22Rv1 (cell line): ENCODE measurements at regions not wholly inside any gene's neighbourhood (a gene's known extent, or its start where the extent isn't known, plus 50 kb on each side); places are given as distances from the start of the nearest gene placed in this dataset.

Source experiments
- ZFX ChIP-seq: fragments of 450-650 bp; IDR thresholded peaks from 2 replicates; pipeline ENCODE4 v1.6.1; 2017; ENCODE audit warnings: antibody characterized with exemption, borderline replicate concordance
- TF ChIP-seq, protein P1 (sequence below): fragments of 450-650 bp; IDR thresholded peaks from 2 replicates; pipeline ENCODE4 v1.5.1; 2017; ENCODE audit warnings: mild to moderate bottlenecking

DNA sequence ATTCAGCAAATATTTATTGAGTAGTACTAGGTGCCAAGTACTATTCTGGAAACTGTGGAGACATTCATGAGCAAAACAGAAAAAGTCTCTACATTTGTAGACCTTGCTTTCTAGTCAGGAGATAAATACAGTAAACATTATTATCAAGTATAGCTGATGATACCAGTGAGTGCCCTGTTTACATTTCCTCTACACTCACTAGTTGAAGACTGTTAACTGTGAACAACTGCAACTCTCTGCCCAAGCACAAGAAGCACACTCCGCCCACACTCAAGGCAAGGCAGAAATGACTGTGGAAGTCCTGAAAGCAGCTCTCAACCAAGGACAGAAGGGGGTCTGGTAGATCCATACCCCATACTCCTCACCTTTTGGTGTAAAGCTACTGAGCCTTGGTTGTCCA is 837.0 kb downstream of the DIAPH3 start:
- TF ChIP-seq, protein P1, sequence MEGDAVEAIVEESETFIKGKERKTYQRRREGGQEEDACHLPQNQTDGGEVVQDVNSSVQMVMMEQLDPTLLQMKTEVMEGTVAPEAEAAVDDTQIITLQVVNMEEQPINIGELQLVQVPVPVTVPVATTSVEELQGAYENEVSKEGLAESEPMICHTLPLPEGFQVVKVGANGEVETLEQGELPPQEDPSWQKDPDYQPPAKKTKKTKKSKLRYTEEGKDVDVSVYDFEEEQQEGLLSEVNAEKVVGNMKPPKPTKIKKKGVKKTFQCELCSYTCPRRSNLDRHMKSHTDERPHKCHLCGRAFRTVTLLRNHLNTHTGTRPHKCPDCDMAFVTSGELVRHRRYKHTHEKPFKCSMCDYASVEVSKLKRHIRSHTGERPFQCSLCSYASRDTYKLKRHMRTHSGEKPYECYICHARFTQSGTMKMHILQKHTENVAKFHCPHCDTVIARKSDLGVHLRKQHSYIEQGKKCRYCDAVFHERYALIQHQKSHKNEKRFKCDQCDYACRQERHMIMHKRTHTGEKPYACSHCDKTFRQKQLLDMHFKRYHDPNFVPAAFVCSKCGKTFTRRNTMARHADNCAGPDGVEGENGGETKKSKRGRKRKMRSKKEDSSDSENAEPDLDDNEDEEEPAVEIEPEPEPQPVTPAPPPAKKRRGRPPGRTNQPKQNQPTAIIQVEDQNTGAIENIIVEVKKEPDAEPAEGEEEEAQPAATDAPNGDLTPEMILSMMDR: no peak
- TF ChIP-seq ZFX: no peak
